ENCODE measurements at regions not wholly inside any gene's neighbourhood (a gene's known extent, or its start where the extent isn't known, plus 50 kb on each side); places are given as distances from the start of the nearest gene placed in this dataset.

- H3K27me3 ChIP-seq (ENCODE audit: control insufficient read depth, insufficient read depth, low read length, poor library complexity, severe bottlenecking): no peaks in the 10 kb centered on the region
- H3K9me3 ChIP-seq (ENCODE audit: control insufficient read depth, low read length): no peaks in the 10 kb centered on the region
- no peaks in the 10 kb centered on the region for H3K36me3 ChIP-seq (ENCODE audit: control insufficient read depth, insufficient read depth, low read length)
- WGBS, 2 experiments: 100% methylated on average over 1 of the region's 1 CpG
- H3K4me1 ChIP-seq (ENCODE audit: control insufficient read depth, insufficient read depth, low read length): no peaks in the 10 kb centered on the region
- no peak overlapping the region for H3K27ac ChIP-seq (ENCODE audit: insufficient read depth, low read depth, low read length, poor library complexity, severe bottlenecking)
- no peak overlapping the region for H3K4me3 ChIP-seq (ENCODE audit: insufficient read depth, low read depth, low read length)
These were observed 1404.4 kb downstream of the HACE1 start for GRCh38 chr6:103455275-103455674.

GRCh38 chr6:103409475-103409874, 1450.2 kb downstream of the HACE1 start:
- Histone ChIP-seq H3K36me3 (ENCODE audit: control insufficient read depth, insufficient read depth, low read length) (no peaks in the 10 kb centered on the region), H3K27me3 (ENCODE audit: control insufficient read depth, insufficient read depth, low read length, poor library complexity, severe bottlenecking) (no peaks in the 10 kb centered on the region), H3K4me1 (ENCODE audit: control insufficient read depth, insufficient read depth, low read length) (no peaks in the 10 kb centered on the region), H3K4me3 (ENCODE audit: insufficient read depth, low read depth, low read length) (no peak overlapping the region), H3K9me3 (ENCODE audit: control insufficient read depth, low read length) (no peaks in the 10 kb centered on the region), H3K27ac (ENCODE audit: insufficient read depth, low read depth, low read length, poor library complexity, severe bottlenecking) (no peak overlapping the region)
- WGBS, 2 experiments: 100% methylated on average over 1 of the region's 1 CpG

- no peak overlapping the region for H3K27ac ChIP-seq (ENCODE audit: insufficient read depth, low read depth, low read length, poor library complexity, severe bottlenecking)
- H3K9me3 ChIP-seq (ENCODE audit: control insufficient read depth, low read length): no peaks in the 10 kb centered on the region
- WGBS, 2 experiments: 73 to 77% methylated on average over 12 of the region's 12 CpGs
- no peaks in the 10 kb centered on the region for H3K4me1 ChIP-seq (ENCODE audit: control insufficient read depth, insufficient read depth, low read length)
- no peaks in the 10 kb centered on the region for H3K36me3 ChIP-seq (ENCODE audit: control insufficient read depth, insufficient read depth, low read length)
- no peak overlapping the region for H3K4me3 ChIP-seq (ENCODE audit: insufficient read depth, low read depth, low read length)
- H3K27me3 ChIP-seq (ENCODE audit: control insufficient read depth, insufficient read depth, low read length, poor library complexity, severe bottlenecking): no peaks in the 10 kb centered on the region
These were observed 1454.4 kb downstream of the HACE1 start for GRCh38 chr6:103405321-103405720.

GRCh38 chr6:103404799-103405198, 1454.9 kb downstream of the HACE1 start:
- Histone ChIP-seq H3K27me3 (ENCODE audit: control insufficient read depth, insufficient read depth, low read length, poor library complexity, severe bottlenecking) (no peaks in the 10 kb centered on the region), H3K4me1 (ENCODE audit: control insufficient read depth, insufficient read depth, low read length) (no peaks in the 10 kb centered on the region), H3K27ac (ENCODE audit: insufficient read depth, low read depth, low read length, poor library complexity, severe bottlenecking) (no peak overlapping the region), H3K4me3 (ENCODE audit: insufficient read depth, low read depth, low read length) (no peak overlapping the region), H3K9me3 (ENCODE audit: control insufficient read depth, low read length) (no peaks in the 10 kb centered on the region), H3K36me3 (ENCODE audit: control insufficient read depth, insufficient read depth, low read length) (no peaks in the 10 kb centered on the region)
- 93 to 97% methylated on average over 8 of the region's 8 CpGs for WGBS, 2 experiments

GRCh38 chr6:103396768-103397167, 1463.0 kb downstream of the HACE1 start:
- H3K4me3 ChIP-seq (ENCODE audit: insufficient read depth, low read depth, low read length): no peak overlapping the region

GRCh38 chr6:103379272-103379671, 1480.4 kb downstream of the HACE1 start:
- Histone ChIP-seq H3K4me3 (ENCODE audit: insufficient read depth, low read depth, low read length) (no peak overlapping the region), H3K27ac (ENCODE audit: insufficient read depth, low read depth, low read length, poor library complexity, severe bottlenecking) (no peak overlapping the region), H3K4me1 (ENCODE audit: control insufficient read depth, insufficient read depth, low read length) (no peaks in the 10 kb centered on the region), H3K27me3 (ENCODE audit: control insufficient read depth, insufficient read depth, low read length, poor library complexity, severe bottlenecking) (no peaks in the 10 kb centered on the region), H3K9me3 (ENCODE audit: control insufficient read depth, low read length) (no peaks in the 10 kb centered on the region), H3K36me3 (ENCODE audit: control insufficient read depth, insufficient read depth, low read length) (no peaks in the 10 kb centered on the region)
- 91 to 95% methylated on average over 2 of the region's 2 CpGs for WGBS, 2 experiments

More at GRCh38 chr6:103396768-103397167, 1463.0 kb downstream of the HACE1 start:
- Histone ChIP-seq H3K36me3 (ENCODE audit: control insufficient read depth, insufficient read depth, low read length) (no peaks in the 10 kb centered on the region), H3K9me3 (ENCODE audit: control insufficient read depth, low read length) (peaks cover 4% of the 10 kb centered on the region), H3K4me1 (ENCODE audit: control insufficient read depth, insufficient read depth, low read length) (no peaks in the 10 kb centered on the region), H3K27ac (ENCODE audit: insufficient read depth, low read depth, low read length, poor library complexity, severe bottlenecking) (no peak overlapping the region), H3K27me3 (ENCODE audit: control insufficient read depth, insufficient read depth, low read length, poor library complexity, severe bottlenecking) (no peaks in the 10 kb centered on the region)
- 94 to 95% methylated on average over 2 of the region's 2 CpGs for WGBS, 2 experiments

- Histone ChIP-seq H3K4me1 (ENCODE audit: control insufficient read depth, insufficient read depth, low read length) (no peaks in the 10 kb centered on the region), H3K27ac (ENCODE audit: insufficient read depth, low read depth, low read length, poor library complexity, severe bottlenecking) (no peak overlapping the region), H3K27me3 (ENCODE audit: control insufficient read depth, insufficient read depth, low read length, poor library complexity, severe bottlenecking) (no peaks in the 10 kb centered on the region), H3K9me3 (ENCODE audit: control insufficient read depth, low read length) (no peaks in the 10 kb centered on the region), H3K4me3 (ENCODE audit: insufficient read depth, low read depth, low read length) (no peak overlapping the region), H3K36me3 (ENCODE audit: control insufficient read depth, insufficient read depth, low read length) (no peaks in the 10 kb centered on the region)
These were observed 1492.5 kb downstream of the HACE1 start for GRCh38 chr6:103367212-103367611.

GRCh38 chr6:103356531-103356930, 1503.2 kb downstream of the HACE1 start:
- Histone ChIP-seq H3K4me3 (ENCODE audit: insufficient read depth, low read depth, low read length) (no peak overlapping the region), H3K27me3 (ENCODE audit: control insufficient read depth, insufficient read depth, low read length, poor library complexity, severe bottlenecking) (no peaks in the 10 kb centered on the region), H3K9me3 (ENCODE audit: control insufficient read depth, low read length) (no peaks in the 10 kb centered on the region), H3K36me3 (ENCODE audit: control insufficient read depth, insufficient read depth, low read length) (no peaks in the 10 kb centered on the region), H3K27ac (ENCODE audit: insufficient read depth, low read depth, low read length, poor library complexity, severe bottlenecking) (no peak overlapping the region), H3K4me1 (ENCODE audit: control insufficient read depth, insufficient read depth, low read length) (no peaks in the 10 kb centered on the region)
- WGBS, 2 experiments: 95% methylated on average over 1 of the region's 1 CpG

GRCh38 chr6:103344554-103345163, 1515.1 kb downstream of the HACE1 start:
- Histone ChIP-seq H3K9me3 (ENCODE audit: control insufficient read depth, low read length) (no peaks in the 10 kb centered on the region), H3K4me3 (ENCODE audit: insufficient read depth, low read depth, low read length) (no peak overlapping the region), H3K27ac (ENCODE audit: insufficient read depth, low read depth, low read length, poor library complexity, severe bottlenecking) (no peak overlapping the region), H3K36me3 (ENCODE audit: control insufficient read depth, insufficient read depth, low read length) (no peaks in the 10 kb centered on the region), H3K4me1 (ENCODE audit: control insufficient read depth, insufficient read depth, low read length) (no peaks in the 10 kb centered on the region), H3K27me3 (ENCODE audit: control insufficient read depth, insufficient read depth, low read length, poor library complexity, severe bottlenecking) (no peaks in the 10 kb centered on the region)
- whole genome bisulfite sequencing, 2 experiments: 93 to 95% methylated on average over 2 of the region's 2 CpGs

- no peaks in the 10 kb centered on the region for H3K9me3 ChIP-seq (ENCODE audit: control insufficient read depth, low read length)
- 85 to 95% methylated on average over 2 of the region's 2 CpGs for WGBS, 2 experiments
- H3K27me3 ChIP-seq (ENCODE audit: control insufficient read depth, insufficient read depth, low read length, poor library complexity, severe bottlenecking): no peaks in the 10 kb centered on the region
- H3K27ac ChIP-seq (ENCODE audit: insufficient read depth, low read depth, low read length, poor library complexity, severe bottlenecking): no peak overlapping the region
- H3K4me1 ChIP-seq (ENCODE audit: control insufficient read depth, insufficient read depth, low read length): no peaks in the 10 kb centered on the region
- no peaks in the 10 kb centered on the region for H3K36me3 ChIP-seq (ENCODE audit: control insufficient read depth, insufficient read depth, low read length)
- no peak overlapping the region for H3K4me3 ChIP-seq (ENCODE audit: insufficient read depth, low read depth, low read length)
These were observed 1524.3 kb downstream of the HACE1 start for GRCh38 chr6:103335412-103335811.
